PC-9 (cell line): ENCODE measurements at regions not wholly inside any gene's neighbourhood (a gene's known extent, or its start where the extent isn't known, plus 50 kb on each side); places are given as distances from the start of the nearest gene placed in this dataset.

ENCODE experiments used
- BruUV-seq: library from RNA; stranded (reverse); fragments of 400-500 nt; replicated peaks from 2 replicates; lab custom pipeline; 2021; lab: Mats Ljungman, UMichigan
- CTCF ChIA-PET: fragments of 300-600 bp; sonication (Branson Sonifier 250); formaldehyde crosslinking; loops from one replicate; lab custom pipeline; 2022; ENCODE audit warnings: antibody characterized with exemption; lab: Charles Lee
- POLR2A ChIA-PET: fragments of 300-600 bp; sonication (Branson Sonifier 250); formaldehyde crosslinking; loops from one replicate; lab custom pipeline; 2022; ENCODE audit warnings: antibody characterized with exemption; ENCODE audit not compliant: unreplicated experiment; lab: Charles Lee
- DNase-seq, 2 experiments: peaks; one replicate each; pipeline versions ENCODE4 v3.0.0 to v3.0.0-alpha.2; 2015 to 2022; ENCODE audit warnings: mixed read lengths in 1 of 2
- H2AFZ ChIP-seq: fragments of 200-600 bp; sonication (generic); 2 replicates; pipeline ENCODE4 v1.8.1; 2017; ENCODE audit warnings: antibody characterized with exemption
- H3F3A ChIP-seq: fragments of 200-600 bp; sonication (generic); 2 replicates; pipeline ENCODE4 v1.8.1; 2017; ENCODE audit warnings: antibody characterized with exemption, mild to moderate bottlenecking, low read depth; ENCODE audit not compliant: insufficient read depth
- H3K27ac ChIP-seq: fragments of 200-600 bp; sonication (generic); 2 replicates; pipeline ENCODE4 v1.6.1; 2016; ENCODE audit warnings: mixed run types
- H3K27me3 ChIP-seq: fragments of 200-600 bp; sonication (generic); 2 replicates; pipeline ENCODE4 v1.6.1; 2016; ENCODE audit warnings: low read depth, mixed run types; ENCODE audit not compliant: insufficient read depth
- H3K36me3 ChIP-seq: fragments of 200-600 bp; sonication (generic); 2 replicates; pipeline ENCODE4 v1.6.1; 2016; ENCODE audit warnings: low read depth, mixed run types
- H3K4me1 ChIP-seq: fragments of 200-600 bp; sonication (generic); replicated peaks from 2 replicates; pipeline ENCODE4 v1.6.1; 2016; ENCODE audit warnings: mixed run types; ENCODE audit not compliant: insufficient read depth
- H3K4me2 ChIP-seq: fragments of 200-600 bp; sonication (generic); 2 replicates; pipeline ENCODE4 v1.6.1; 2017; ENCODE audit warnings: mixed run types
- H3K4me3 ChIP-seq: fragments of 200-600 bp; sonication (generic); 2 replicates; pipeline ENCODE4 v1.6.1; 2016; ENCODE audit warnings: mixed run types
- H3K79me2 ChIP-seq: fragments of 200-600 bp; sonication (generic); 2 replicates; pipeline ENCODE4 v1.6.1; 2017; ENCODE audit warnings: low read depth, mixed run types
- H3K9me2 ChIP-seq: fragments of 200-600 bp; sonication (generic); 2 replicates; pipeline ENCODE4 v1.8.1; 2017; ENCODE audit warnings: mild to moderate bottlenecking; ENCODE audit not compliant: insufficient read depth
- H3K9me3 ChIP-seq: fragments of 200-600 bp; sonication (generic); 2 replicates; pipeline ENCODE4 v1.8.1; 2016; ENCODE audit warnings: low read depth; ENCODE audit not compliant: insufficient read depth
- H4K20me1 ChIP-seq: fragments of 200-600 bp; sonication (generic); 2 replicates; pipeline ENCODE4 v1.8.1; 2017; ENCODE audit not compliant: insufficient read depth
- CTCF ChIP-seq: fragments of 200-600 bp; sonication (generic); conservative IDR thresholded peaks from 2 replicates; pipeline ENCODE4 v1.6.1; 2017; ENCODE audit warnings: mixed run types, antibody characterized with exemption, mild to moderate bottlenecking, moderate library complexity
- EZH2 ChIP-seq: fragments of 200-600 bp; sonication (generic); IDR thresholded peaks from 2 replicates; pipeline ENCODE4 v1.8.0; 2017; ENCODE audit warnings: antibody characterized with exemption, low read depth
- intact Hi-C: fragments of 100-400 bp; cut with micrococcal nuclease; formaldehyde crosslinking; loops from one replicate; pipeline ENCODE4 v1.10.0; 2022; ENCODE audit not compliant: unreplicated experiment

GRCh38 chr15:79541196-79541595 lies 109.1 kb downstream of the MINAR1 start:
- no peaks in the 10 kb centered on the region; the same call in 1 of the 2 replicates for H4K20me1 ChIP-seq
- CTCF ChIA-PET = no interaction called here
- intact Hi-C loops = no loop called here
- H3K4me3 ChIP-seq = no peak overlapping the region
- no TSS peak for BruUV-seq
- H3K9me3 ChIP-seq = no peaks in the 10 kb centered on the region
- H3K9me2 ChIP-seq = no peaks in the 10 kb centered on the region
- no peaks in the 10 kb centered on the region for H3K4me1 ChIP-seq
- no peak for TF ChIP-seq EZH2
- TF ChIP-seq CTCF = no peak
- H3K27ac ChIP-seq = no peak overlapping the region
- no peaks in the 10 kb centered on the region for H3K79me2 ChIP-seq
- POLR2A ChIA-PET = no interaction called here
- no peaks in the 10 kb centered on the region for H3F3A ChIP-seq
- H3K4me2 ChIP-seq = no peak overlapping the region
- peaks cover 37% of the 10 kb centered on the region for H3K27me3 ChIP-seq
- DNase-seq = no peak
- H3K36me3 ChIP-seq = no peaks in the 10 kb centered on the region
- H2AFZ ChIP-seq = no peak overlapping the region

DNA sequence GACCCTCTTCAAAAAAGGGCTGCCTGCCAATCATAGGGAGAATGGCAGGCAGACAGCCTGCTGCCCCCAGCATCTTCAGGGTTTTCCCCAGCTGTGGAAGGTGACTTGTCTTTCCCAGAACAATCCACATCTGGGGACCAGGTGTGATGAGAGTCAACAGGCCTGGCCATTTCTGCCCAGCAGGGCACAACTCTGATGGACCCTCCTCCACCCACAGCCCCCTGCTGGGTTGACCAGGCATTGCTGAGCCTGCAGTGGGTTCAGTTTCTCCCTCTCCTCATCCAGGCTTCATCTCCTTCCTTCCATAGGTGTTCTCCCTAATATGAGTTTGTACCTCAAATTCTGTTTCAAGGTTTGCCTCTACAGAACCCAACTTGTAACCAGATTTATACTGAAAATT lies 111.0 kb downstream of the MINAR1 start:
- Histone ChIP-seq H3K36me3 (no peaks in the 10 kb centered on the region), H3K4me3 (no peak overlapping the region), H3K79me2 (no peaks in the 10 kb centered on the region), H3K9me2 (no peaks in the 10 kb centered on the region), H3K4me2 (no peak overlapping the region), H3K27ac (no peak overlapping the region), H2AFZ (no peak overlapping the region), H3K27me3 (peaks cover 37% of the 10 kb centered on the region), H3K9me3 (no peaks in the 10 kb centered on the region), H3F3A (no peaks in the 10 kb centered on the region), H3K4me1 (no peaks in the 10 kb centered on the region), H4K20me1 (no peaks in the 10 kb centered on the region)
- intact Hi-C loops = no loop called here
- CTCF ChIA-PET = no interaction called here
- POLR2A ChIA-PET = no interaction called here
- no peak for DNase-seq
- TF ChIP-seq EZH2 (no peak), CTCF (no peak)
- BruUV-seq = no TSS peak

DNA sequence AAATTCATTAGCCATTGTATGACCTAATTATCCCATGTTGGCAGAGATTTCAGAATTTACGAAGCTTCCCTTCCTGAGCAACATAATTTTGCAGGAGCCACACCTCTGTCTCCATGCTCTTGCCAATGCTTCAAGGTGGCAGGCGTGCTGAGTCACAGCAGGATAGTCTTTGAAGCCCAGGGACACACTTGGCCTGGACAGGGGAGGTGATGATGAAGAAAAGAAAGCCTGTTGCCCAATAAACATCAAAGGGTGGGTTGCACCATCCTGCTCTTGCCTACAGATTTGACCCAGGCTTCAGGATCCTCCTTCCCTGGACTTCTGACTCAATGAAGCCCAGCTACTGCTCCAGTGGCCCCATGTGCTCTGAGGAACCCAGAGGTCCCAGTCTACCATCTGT lies 117.1 kb downstream of the MINAR1 start:
- Histone ChIP-seq H3K79me2 (no peaks in the 10 kb centered on the region), H3K9me2 (no peaks in the 10 kb centered on the region), H3K4me1 (no peaks in the 10 kb centered on the region), H4K20me1 (no peaks in the 10 kb centered on the region), H3K27me3 (peaks cover 75% of the 10 kb centered on the region), H3K4me2 (no peak overlapping the region), H3K4me3 (no peak overlapping the region), H3K36me3 (no peaks in the 10 kb centered on the region), H3K27ac (no peak overlapping the region), H3F3A (no peaks in the 10 kb centered on the region), H3K9me3 (no peaks in the 10 kb centered on the region), H2AFZ (no peak overlapping the region)
- intact Hi-C loops = no loop called here
- ChIA-PET CTCF (no interaction called here), POLR2A (no interaction called here)
- TF ChIP-seq CTCF = no peak
- TF ChIP-seq EZH2 = no peak
- BruUV-seq = no TSS peak
- no peak for DNase-seq
